ENCODE measurements at regions not wholly inside any gene's neighbourhood (a gene's known extent, or its start where the extent isn't known, plus 50 kb on each side); places are given as distances from the start of the nearest gene placed in this dataset.

GRCh38 chr11:15773476-15774387, 582.6 kb downstream of the SOX6 start:
- intact Hi-C loops (cut with DNase I; ENCODE audit: low total_unique reads), result no loop called here
- Histone ChIP-seq H3K27ac (no peak overlapping the region), H3K4me3 (no peak overlapping the region), H3K27me3 (no peaks in the 10 kb centered on the region), H3K36me3 (no peaks in the 10 kb centered on the region), H3K4me1 (no peaks in the 10 kb centered on the region), H3K9me3 (no peaks in the 10 kb centered on the region)
- no peak for DNase-seq (ENCODE audit: low spot score in 2 of 2)
- TF ChIP-seq POLR2A (IDR thresholded peaks at IDR 0.05), result no peak
- TF ChIP-seq POLR2AphosphoS5 (IDR thresholded peaks at IDR 0.05), result no peak
- TF ChIP-seq, protein P1, sequence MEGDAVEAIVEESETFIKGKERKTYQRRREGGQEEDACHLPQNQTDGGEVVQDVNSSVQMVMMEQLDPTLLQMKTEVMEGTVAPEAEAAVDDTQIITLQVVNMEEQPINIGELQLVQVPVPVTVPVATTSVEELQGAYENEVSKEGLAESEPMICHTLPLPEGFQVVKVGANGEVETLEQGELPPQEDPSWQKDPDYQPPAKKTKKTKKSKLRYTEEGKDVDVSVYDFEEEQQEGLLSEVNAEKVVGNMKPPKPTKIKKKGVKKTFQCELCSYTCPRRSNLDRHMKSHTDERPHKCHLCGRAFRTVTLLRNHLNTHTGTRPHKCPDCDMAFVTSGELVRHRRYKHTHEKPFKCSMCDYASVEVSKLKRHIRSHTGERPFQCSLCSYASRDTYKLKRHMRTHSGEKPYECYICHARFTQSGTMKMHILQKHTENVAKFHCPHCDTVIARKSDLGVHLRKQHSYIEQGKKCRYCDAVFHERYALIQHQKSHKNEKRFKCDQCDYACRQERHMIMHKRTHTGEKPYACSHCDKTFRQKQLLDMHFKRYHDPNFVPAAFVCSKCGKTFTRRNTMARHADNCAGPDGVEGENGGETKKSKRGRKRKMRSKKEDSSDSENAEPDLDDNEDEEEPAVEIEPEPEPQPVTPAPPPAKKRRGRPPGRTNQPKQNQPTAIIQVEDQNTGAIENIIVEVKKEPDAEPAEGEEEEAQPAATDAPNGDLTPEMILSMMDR (IDR thresholded peaks at IDR 0.05), result no peak

DNA sequence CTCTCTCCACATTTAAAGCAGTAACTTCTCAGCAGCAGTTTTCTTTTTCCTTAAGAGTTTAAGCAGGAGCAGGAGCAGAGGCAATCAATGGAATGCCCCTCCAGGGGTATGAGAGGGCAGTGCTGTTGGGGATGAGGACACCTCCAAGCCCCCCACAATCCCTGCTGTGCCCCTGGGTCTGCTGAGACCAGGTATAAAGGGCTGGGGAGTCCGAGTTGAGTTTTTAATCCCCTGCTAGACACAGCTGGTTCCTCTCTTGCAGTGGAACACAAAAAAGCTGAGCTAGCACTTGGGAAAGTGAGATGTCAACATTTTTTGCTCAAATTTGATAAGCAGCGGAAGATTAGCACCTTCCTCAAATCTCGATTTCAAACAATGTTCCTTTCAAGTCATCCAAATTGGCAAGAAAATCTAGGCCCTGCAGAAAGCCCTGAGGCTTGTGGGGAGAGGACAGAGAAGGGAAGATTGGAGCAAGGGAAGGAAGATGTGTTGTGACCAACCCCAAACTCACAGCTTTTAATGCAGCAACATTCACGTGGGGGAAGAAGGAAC, 581.9 kb downstream of the SOX6 start:
- Histone ChIP-seq H3K9me3 (no peaks in the 10 kb centered on the region), H3K4me1 (no peaks in the 10 kb centered on the region), H3K27me3 (no peaks in the 10 kb centered on the region), H3K36me3 (no peaks in the 10 kb centered on the region), H3K4me3 (no peak overlapping the region), H3K27ac (no peak overlapping the region)
- TF ChIP-seq, protein P1 (IDR thresholded peaks at IDR 0.05), result no peak
- TF ChIP-seq POLR2A (IDR thresholded peaks at IDR 0.05), result no peak
- TF ChIP-seq POLR2AphosphoS5 (IDR thresholded peaks at IDR 0.05), result no peak
- no peak for DNase-seq (ENCODE audit: low spot score in 2 of 2)
- intact Hi-C loops (cut with DNase I; ENCODE audit: low total_unique reads), result no loop called here

DNA sequence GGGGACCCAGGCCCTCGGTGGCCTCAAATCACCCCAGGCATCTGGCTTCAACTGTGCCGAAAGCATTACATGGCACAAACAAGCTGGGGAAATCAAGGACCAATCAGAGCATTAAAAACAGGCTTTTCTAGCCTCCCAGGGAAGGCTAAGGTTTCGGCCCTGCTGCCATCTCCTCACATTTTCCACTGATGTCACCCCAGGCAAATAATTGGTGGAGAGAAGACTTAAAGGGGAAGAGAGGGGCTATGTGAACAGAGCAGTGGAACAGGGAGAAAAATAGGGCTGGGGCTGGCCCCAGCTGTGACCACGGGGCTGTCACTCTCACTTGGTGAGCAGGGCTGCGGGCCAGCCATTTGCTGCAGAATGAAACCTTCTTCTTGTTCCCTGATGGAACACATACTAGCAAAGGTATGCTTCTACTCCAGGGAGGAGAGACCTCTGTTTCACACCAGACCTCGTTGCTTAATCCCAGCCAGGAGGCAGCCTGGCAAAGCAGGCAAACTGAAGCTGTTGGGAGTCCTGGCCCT, 581.3 kb downstream of the SOX6 start:
- H3K4me3 ChIP-seq, result no peak overlapping the region
- TF ChIP-seq, protein P1 (IDR thresholded peaks at IDR 0.05), result no peak
- no peak for TF ChIP-seq POLR2AphosphoS5 (IDR thresholded peaks at IDR 0.05)
- no peak for TF ChIP-seq POLR2A (IDR thresholded peaks at IDR 0.05)
- no peaks in the 10 kb centered on the region for H3K36me3 ChIP-seq
- intact Hi-C loops (cut with DNase I; ENCODE audit: low total_unique reads), result no loop called here
- H3K4me1 ChIP-seq, result no peaks in the 10 kb centered on the region
- H3K27ac ChIP-seq, result no peak overlapping the region
- no peaks in the 10 kb centered on the region for H3K27me3 ChIP-seq
- DNase-seq (ENCODE audit: low spot score in 2 of 2), result no peak
- H3K9me3 ChIP-seq, result no peaks in the 10 kb centered on the region

DNA sequence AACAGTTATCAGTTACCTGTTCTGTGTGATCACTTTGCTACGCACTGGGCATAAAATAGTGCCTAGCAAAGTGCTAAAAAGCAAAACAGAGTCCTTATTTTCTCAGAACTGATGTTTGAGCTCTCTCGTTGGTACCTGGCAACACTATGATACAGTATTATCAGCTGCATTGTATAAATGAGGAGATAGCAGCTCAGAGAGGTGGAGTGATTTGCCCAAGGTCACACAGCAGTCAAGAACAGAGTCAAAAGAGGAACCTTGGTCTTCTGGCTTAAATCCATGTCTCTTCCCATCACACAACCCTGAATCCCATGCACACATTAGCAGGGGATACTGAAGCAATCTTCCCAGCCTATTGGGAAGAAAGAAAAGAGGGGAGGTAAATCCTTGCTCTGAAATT, 580.5 kb downstream of the SOX6 start:
- Histone ChIP-seq H3K4me1 (no peaks in the 10 kb centered on the region), H3K27me3 (no peaks in the 10 kb centered on the region), H3K36me3 (no peaks in the 10 kb centered on the region), H3K4me3 (no peak overlapping the region), H3K27ac (no peak overlapping the region), H3K9me3 (no peaks in the 10 kb centered on the region)
- no peak for DNase-seq (ENCODE audit: low spot score in 2 of 2)
- TF ChIP-seq, protein P1 (IDR thresholded peaks at IDR 0.05), result no peak
- TF ChIP-seq POLR2A (IDR thresholded peaks at IDR 0.05), result no peak
- TF ChIP-seq POLR2AphosphoS5 (IDR thresholded peaks at IDR 0.05), result no peak
- intact Hi-C loops (cut with DNase I; ENCODE audit: low total_unique reads), result no loop called here

DNA sequence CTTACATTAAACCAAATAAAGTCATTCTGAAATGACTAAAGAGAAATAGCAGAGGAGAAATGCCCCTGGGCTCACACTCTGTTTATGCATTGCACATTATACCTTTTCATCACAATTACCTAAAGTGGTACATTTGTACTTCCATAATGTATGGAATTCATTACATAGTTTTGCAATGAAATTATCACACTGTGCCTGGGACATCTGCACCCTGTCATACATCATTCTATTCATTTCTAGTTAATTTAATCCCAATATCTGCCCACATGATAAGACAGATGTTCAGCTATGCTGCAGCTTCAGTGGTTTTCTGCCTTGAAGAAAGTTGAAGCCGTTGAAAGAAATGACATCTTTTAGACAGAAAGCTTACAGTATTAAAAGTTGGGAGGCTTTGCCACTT, 580.0 kb downstream of the SOX6 start:
- no peaks in the 10 kb centered on the region for H3K36me3 ChIP-seq
- no peaks in the 10 kb centered on the region for H3K9me3 ChIP-seq
- DNase-seq (ENCODE audit: low spot score in 2 of 2), result no peak
- no peak overlapping the region for H3K4me3 ChIP-seq
- TF ChIP-seq POLR2AphosphoS5 (IDR thresholded peaks at IDR 0.05), result no peak
- TF ChIP-seq, protein P1 (IDR thresholded peaks at IDR 0.05), result no peak
- intact Hi-C loops (cut with DNase I; ENCODE audit: low total_unique reads), result no loop called here
- H3K4me1 ChIP-seq, result no peaks in the 10 kb centered on the region
- no peak overlapping the region for H3K27ac ChIP-seq
- no peaks in the 10 kb centered on the region for H3K27me3 ChIP-seq

Measured in breast epithelium (tissue), 4 donors.